H1 (cell line): ENCODE measurements at regions not wholly inside any gene's neighbourhood (a gene's known extent, or its start where the extent isn't known, plus 50 kb on each side); places are given as distances from the start of the nearest gene placed in this dataset.

Experiments
- CTCF ChIA-PET: fragments of 300-600 bp; sonication (Branson Sonifier 250); formaldehyde crosslinking; loops from one replicate; lab custom pipeline; 2021; ENCODE audit not compliant: partially characterized antibody; lab: Charles Lee
- POLR2A ChIA-PET: fragments of 300-600 bp; sonication (Branson Sonifier 250); formaldehyde crosslinking; loops from one replicate; lab custom pipeline; 2021; ENCODE audit warnings: inconsistent platforms; ENCODE audit not compliant: partially characterized antibody; lab: Charles Lee
- DNase-seq, 2 experiments: peaks; one replicate each; pipeline versions ENCODE4 v3.0.0 to v3.0.0-alpha.2; 2010 to 2022; ENCODE audit warnings: low spot score in 2 of 2, low read depth in 1 of 2, mixed read lengths in 1 of 2
- FAIRE-seq: peaks from 2 replicates; lab custom pipeline; 2011; peaks lifted over from hg19 to GRCh38; lab: Jason Lieb, UNC
- H2AFZ ChIP-seq: 2 replicates; pipeline ENCODE4 v1.8.1; 2012; ENCODE audit warnings: low read length, inconsistent platforms
- H2AK5ac ChIP-seq: 2 replicates; pipeline ENCODE4 v1.6.1; 2013; ENCODE audit warnings: low read depth, low read length
- H2BK120ac ChIP-seq: replicated peaks from 2 replicates; pipeline ENCODE3; 2013; ENCODE audit warnings: low read depth, low read length, inconsistent platforms
- H2BK12ac ChIP-seq: 2 replicates; pipeline ENCODE4 v1.6.1; 2013; ENCODE audit warnings: low read depth, low read length
- H2BK15ac ChIP-seq: 2 replicates; pipeline ENCODE4 v1.6.1; 2013; ENCODE audit warnings: low read length
- H2BK20ac ChIP-seq: 2 replicates; pipeline ENCODE4 v1.6.1; 2013; ENCODE audit warnings: low read length
- H2BK5ac ChIP-seq: 2 replicates; pipeline ENCODE4 v1.6.1; 2013; ENCODE audit warnings: low read depth, low read length
- H3K14ac ChIP-seq: 2 replicates; pipeline ENCODE4 v1.6.1; 2013; ENCODE audit warnings: inconsistent platforms; ENCODE audit not compliant: insufficient read length
- H3K18ac ChIP-seq: 2 replicates; pipeline ENCODE4 v1.6.1; 2013; ENCODE audit warnings: low read length; ENCODE audit errors: extremely low read depth
- H3K23ac ChIP-seq: 2 replicates; pipeline ENCODE4 v1.6.1; 2013; ENCODE audit warnings: inconsistent platforms; ENCODE audit not compliant: insufficient read length
- H3K23me2 ChIP-seq: 2 replicates; pipeline ENCODE4 v1.6.1; 2013; ENCODE audit warnings: low read depth, low read length
- H3K27ac ChIP-seq: 2 replicates; pipeline ENCODE4 v1.6.1; 2011; ENCODE audit warnings: low read depth, low read length, inconsistent platforms
- H3K27me3 ChIP-seq, 4 experiments: replicated peaks in 1 of 4; 1 replicate in 1 of 4; 2 replicates in 3 of 4; pipeline versions ENCODE4 v1.6.1 to v1.8.1; 2011 to 2013; ENCODE audit warnings: low read length in 3 of 4, mild to moderate bottlenecking in 3 of 4, inconsistent platforms in 2 of 4, mixed read lengths in 2 of 4, moderate library complexity in 1 of 4; ENCODE audit not compliant: control insufficient read depth in 3 of 4, insufficient read depth in 3 of 4; ENCODE audit errors: extremely low read depth in 1 of 4
- H3K36me3 ChIP-seq, 4 experiments: 2 replicates each; pipeline versions ENCODE4 v1.6.1 to v1.8.1; 2011 to 2013; ENCODE audit warnings: mild to moderate bottlenecking in 4 of 4, low read length in 3 of 4, moderate library complexity in 2 of 4, control low read depth in 1 of 4, inconsistent platforms in 1 of 4; ENCODE audit not compliant: insufficient read depth in 4 of 4, control insufficient read depth in 2 of 4
- H3K4ac ChIP-seq: replicated peaks from 2 replicates; pipeline ENCODE3; 2013; ENCODE audit warnings: low read length, low read depth, mixed read lengths, inconsistent platforms; ENCODE audit not compliant: insufficient read length
- H3K4me1 ChIP-seq, 4 experiments: replicated peaks in 1 of 4; 1 replicate in 1 of 4; 2 replicates in 3 of 4; pipeline versions ENCODE4 v1.6.1 to v1.8.1; 2011 to 2013; ENCODE audit warnings: low read length in 3 of 4, inconsistent platforms in 2 of 4, mixed read lengths in 1 of 4; ENCODE audit not compliant: insufficient read depth in 4 of 4, control insufficient read depth in 3 of 4
- H3K4me2 ChIP-seq, 2 experiments: 2 replicates each; pipeline versions ENCODE4 v1.6.1 to v1.8.1; 2011 to 2013; ENCODE audit warnings: low read depth in 2 of 2, low read length in 2 of 2, control low read depth in 1 of 2, inconsistent platforms in 1 of 2, mild to moderate bottlenecking in 1 of 2; ENCODE audit not compliant: insufficient read depth in 1 of 2
- H3K4me3 ChIP-seq, 4 experiments: fragments of 200-600, 300-600 bp in 1 of 4; sonication (generic), shearing (Covaris generic), sonication (Bioruptor Twin) in 1 of 4; 2 replicates each; pipeline versions ENCODE4 v1.5.1 to v1.8.1; 2011 to 2016; ENCODE audit warnings: low read length in 4 of 4, low read depth in 3 of 4, control low read depth in 2 of 4, inconsistent platforms in 2 of 4, mild to moderate bottlenecking in 2 of 4, mixed read lengths in 1 of 4, moderate library complexity in 1 of 4; ENCODE audit not compliant: insufficient read depth in 2 of 4; ENCODE audit errors: extremely low read depth in 1 of 4
- H3K56ac ChIP-seq: replicated peaks from 2 replicates; pipeline ENCODE3; 2013; ENCODE audit warnings: low read depth, mild to moderate bottlenecking, mixed read lengths, low read length, inconsistent platforms; ENCODE audit not compliant: insufficient read length
- H3K79me1 ChIP-seq: 2 replicates; pipeline ENCODE4 v1.6.1; 2013; ENCODE audit warnings: low read depth, low read length, control low read depth
- H3K79me2 ChIP-seq, 2 experiments: 2 replicates each; pipeline versions ENCODE4 v1.6.1 to v1.8.1; 2012 to 2013; ENCODE audit warnings: low read length in 2 of 2, mild to moderate bottlenecking in 2 of 2, inconsistent platforms in 1 of 2; ENCODE audit not compliant: insufficient read depth in 2 of 2, control insufficient read depth in 1 of 2
- H3K9ac ChIP-seq, 4 experiments: replicated peaks in 1 of 4; 1 replicate in 1 of 4; 2 replicates in 3 of 4; pipeline versions ENCODE4 v1.6.1 to v1.8.1; 2011 to 2013; ENCODE audit warnings: low read depth in 3 of 4, low read length in 3 of 4, control low read depth in 2 of 4, mild to moderate bottlenecking in 2 of 4, moderate library complexity in 2 of 4, inconsistent platforms in 1 of 4; ENCODE audit errors: extremely low read depth in 1 of 4
- H3K9me3 ChIP-seq, 2 experiments: 2 replicates each; pipeline versions ENCODE4 v1.6.1 to v1.8.1; 2012 to 2013; ENCODE audit warnings: mild to moderate bottlenecking in 2 of 2, moderate library complexity in 2 of 2, control low read depth in 1 of 2, inconsistent platforms in 1 of 2, low read depth in 1 of 2, low read length in 1 of 2, mixed read lengths in 1 of 2; ENCODE audit not compliant: insufficient read depth in 2 of 2
- H4K20me1 ChIP-seq, 2 experiments: replicated peaks in 1 of 2; 2 replicates each; pipeline versions ENCODE3 to v1.8.1; 2011 to 2013; ENCODE audit warnings: inconsistent platforms in 2 of 2, low read length in 2 of 2, mild to moderate bottlenecking in 1 of 2; ENCODE audit not compliant: insufficient read depth in 2 of 2, control insufficient read depth in 1 of 2
- H4K5ac ChIP-seq: 2 replicates; pipeline ENCODE4 v1.6.1; 2013; ENCODE audit warnings: low read length, low read depth, mixed read lengths, inconsistent platforms; ENCODE audit not compliant: insufficient read length
- H4K8ac ChIP-seq: 2 replicates; pipeline ENCODE4 v1.8.0; 2013; ENCODE audit warnings: mild to moderate bottlenecking, moderate library complexity, low read length, inconsistent platforms; ENCODE audit not compliant: insufficient read depth; ENCODE audit errors: extremely low read depth
- H4K91ac ChIP-seq: replicated peaks from 2 replicates; pipeline ENCODE3; 2013; ENCODE audit warnings: low read length, mixed read lengths, inconsistent platforms; ENCODE audit not compliant: insufficient read length
- CBX5 ChIP-seq: fragments of 300-800, 300-1000 bp; sonication (generic); IDR thresholded peaks from 2 replicates; pipeline ENCODE4 v1.7.1; 2016; ENCODE audit warnings: antibody characterized with exemption, low read length, low read depth
- GABPA ChIP-seq: IDR thresholded peaks from 2 replicates; pipeline ENCODE4 v1.6.1; 2011; ENCODE audit warnings: mild to moderate bottlenecking, low read length, moderate library complexity, borderline replicate concordance; ENCODE audit not compliant: insufficient read depth
- HDAC6 ChIP-seq: IDR thresholded peaks from one replicate; pipeline ENCODE4 v1.7.1; 2012; ENCODE audit warnings: low read depth, mild to moderate bottlenecking, inconsistent platforms, low read length, moderate library complexity
- RFX5 ChIP-seq: IDR thresholded peaks from 2 replicates; pipeline ENCODE4 v1.6.1; 2011; ENCODE audit warnings: low read depth, low read length, improper control_type of control experiment, borderline replicate concordance
- SP4 ChIP-seq: IDR thresholded peaks from 2 replicates; pipeline ENCODE4 v1.6.1; 2012; ENCODE audit warnings: low read length, inconsistent platforms
- TBP ChIP-seq: IDR thresholded peaks from 2 replicates; pipeline ENCODE4 v1.6.1; 2011; ENCODE audit warnings: low read depth, low read length, improper control_type of control experiment
- TCF12 ChIP-seq: IDR thresholded peaks from 2 replicates; pipeline ENCODE4 v1.6.1; 2011; ENCODE audit warnings: low read depth, mild to moderate bottlenecking, low read length
- TEAD4 ChIP-seq: IDR thresholded peaks from 2 replicates; pipeline ENCODE4 v1.6.1; 2012; ENCODE audit warnings: low read depth, low read length, inconsistent platforms, mixed read lengths
- WGBS, 2 experiments: shearing (Covaris generic) in 1 of 2; methylation state at CpG; one replicate each; pipeline versions ENCODE4 v1.1.6 to v1.1.7; 2013 to 2015; ENCODE audit warnings: low lambda C conversion rate in 2 of 2, mixed read lengths in 2 of 2, inconsistent platforms in 1 of 2, low coverage in 1 of 2, missing lambda C conversion rate in 1 of 2; ENCODE audit not compliant: insufficient replicate concordance in 2 of 2, insufficient coverage in 1 of 2, insufficient read length in 1 of 2; ENCODE audit errors: extremely low coverage in 1 of 2, missing lambda C conversion rate in 1 of 2; 5-methylcytosine and 5-hydroxymethylcytosine counted together
- TF ChIP-seq, protein P1 (sequence below): IDR thresholded peaks from 2 replicates; pipeline ENCODE4 v1.6.1; 2012; ENCODE audit warnings: inconsistent platforms
- TF ChIP-seq, protein P2 (sequence below), 3 experiments: IDR thresholded peaks; 1 replicate in 2 of 3; 2 replicates in 1 of 3; pipeline versions ENCODE4 v1.5.1 to v1.6.1; 2011; ENCODE audit warnings: low read length in 3 of 3, mild to moderate bottlenecking in 3 of 3, inconsistent platforms in 2 of 3, low read depth in 1 of 3, moderate library complexity in 1 of 3; ENCODE audit not compliant: insufficient read depth in 1 of 3; ENCODE audit errors: control extremely low read depth in 1 of 3
- TF ChIP-seq, protein P3 (sequence below): IDR thresholded peaks from 2 replicates; pipeline ENCODE4 v1.6.1; 2011; ENCODE audit warnings: low read length, improper control_type of control experiment

DNA sequence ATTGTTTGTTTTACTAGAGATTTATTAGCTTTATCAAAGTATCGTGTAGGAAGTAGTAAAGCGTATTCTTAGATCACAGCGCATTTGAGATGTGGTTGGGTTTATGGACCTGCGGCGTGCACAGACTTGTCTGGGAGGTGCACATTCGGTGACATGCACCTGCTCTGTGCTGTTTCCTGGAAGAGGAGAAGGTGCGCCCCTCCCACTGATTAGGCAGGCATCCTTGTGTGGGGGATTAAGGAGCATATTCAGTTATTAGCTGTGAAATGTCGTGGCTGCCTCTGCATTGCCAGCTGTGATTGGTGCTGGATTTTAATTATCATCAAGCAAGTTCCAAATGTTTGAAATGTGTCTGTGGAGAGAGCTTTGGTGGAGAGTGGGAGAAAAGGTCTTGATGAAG, 903.8 kb upstream of the RBFOX1 start:
- ChIA-PET POLR2A (no interaction called here), CTCF (no interaction called here)
- H4K5ac ChIP-seq, result no peak overlapping the region
- no peaks in the 10 kb centered on the region for H3K27me3 ChIP-seq
- no peak overlapping the region for H3K4me2 ChIP-seq
- no peaks in the 10 kb centered on the region for H3K4me1 ChIP-seq
- H3K9ac ChIP-seq, result no peak overlapping the region
- no peak overlapping the region for H3K23ac ChIP-seq
- no peaks in the 10 kb centered on the region for H3K79me1 ChIP-seq
- H4K8ac ChIP-seq, result no peak overlapping the region
- H2AK5ac ChIP-seq, result no peak overlapping the region
- H3K27ac ChIP-seq, result no peak overlapping the region
- H3K23me2 ChIP-seq, result no peaks in the 10 kb centered on the region
- H3K9me3 ChIP-seq, result no peaks in the 10 kb centered on the region
- TF ChIP-seq, protein P1, sequence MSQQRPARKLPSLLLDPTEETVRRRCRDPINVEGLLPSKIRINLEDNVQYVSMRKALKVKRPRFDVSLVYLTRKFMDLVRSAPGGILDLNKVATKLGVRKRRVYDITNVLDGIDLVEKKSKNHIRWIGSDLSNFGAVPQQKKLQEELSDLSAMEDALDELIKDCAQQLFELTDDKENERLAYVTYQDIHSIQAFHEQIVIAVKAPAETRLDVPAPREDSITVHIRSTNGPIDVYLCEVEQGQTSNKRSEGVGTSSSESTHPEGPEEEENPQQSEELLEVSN, result no peak
- TF ChIP-seq CBX5 (no peak), TEAD4 (no peak), HDAC6 (no peak), GABPA (no peak), SP4 (no peak), RFX5 (no peak), TCF12 (no peak), TBP (no peak)
- TF ChIP-seq, protein P2, sequence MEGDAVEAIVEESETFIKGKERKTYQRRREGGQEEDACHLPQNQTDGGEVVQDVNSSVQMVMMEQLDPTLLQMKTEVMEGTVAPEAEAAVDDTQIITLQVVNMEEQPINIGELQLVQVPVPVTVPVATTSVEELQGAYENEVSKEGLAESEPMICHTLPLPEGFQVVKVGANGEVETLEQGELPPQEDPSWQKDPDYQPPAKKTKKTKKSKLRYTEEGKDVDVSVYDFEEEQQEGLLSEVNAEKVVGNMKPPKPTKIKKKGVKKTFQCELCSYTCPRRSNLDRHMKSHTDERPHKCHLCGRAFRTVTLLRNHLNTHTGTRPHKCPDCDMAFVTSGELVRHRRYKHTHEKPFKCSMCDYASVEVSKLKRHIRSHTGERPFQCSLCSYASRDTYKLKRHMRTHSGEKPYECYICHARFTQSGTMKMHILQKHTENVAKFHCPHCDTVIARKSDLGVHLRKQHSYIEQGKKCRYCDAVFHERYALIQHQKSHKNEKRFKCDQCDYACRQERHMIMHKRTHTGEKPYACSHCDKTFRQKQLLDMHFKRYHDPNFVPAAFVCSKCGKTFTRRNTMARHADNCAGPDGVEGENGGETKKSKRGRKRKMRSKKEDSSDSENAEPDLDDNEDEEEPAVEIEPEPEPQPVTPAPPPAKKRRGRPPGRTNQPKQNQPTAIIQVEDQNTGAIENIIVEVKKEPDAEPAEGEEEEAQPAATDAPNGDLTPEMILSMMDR (IDR thresholded peaks at IDR 0.05; ENCODE audit: control extremely low read depth in 1 of 3, insufficient read depth in 1 of 3, low read depth in 1 of 3, low read length in 3 of 3), result no peak
- TF ChIP-seq, protein P3, sequence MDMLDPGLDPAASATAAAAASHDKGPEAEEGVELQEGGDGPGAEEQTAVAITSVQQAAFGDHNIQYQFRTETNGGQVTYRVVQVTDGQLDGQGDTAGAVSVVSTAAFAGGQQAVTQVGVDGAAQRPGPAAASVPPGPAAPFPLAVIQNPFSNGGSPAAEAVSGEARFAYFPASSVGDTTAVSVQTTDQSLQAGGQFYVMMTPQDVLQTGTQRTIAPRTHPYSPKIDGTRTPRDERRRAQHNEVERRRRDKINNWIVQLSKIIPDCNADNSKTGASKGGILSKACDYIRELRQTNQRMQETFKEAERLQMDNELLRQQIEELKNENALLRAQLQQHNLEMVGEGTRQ, result no peak
- H3K18ac ChIP-seq, result no peak overlapping the region
- H2BK5ac ChIP-seq, result no peak overlapping the region
- H2BK20ac ChIP-seq, result no peak overlapping the region
- DNase-seq (no peak), FAIRE-seq (no peak)
- no peaks in the 10 kb centered on the region for H4K20me1 ChIP-seq
- no peak overlapping the region for H3K4ac ChIP-seq
- H4K91ac ChIP-seq, result no peak overlapping the region
- H2BK120ac ChIP-seq, result no peak overlapping the region
- no peaks in the 10 kb centered on the region for H3K36me3 ChIP-seq
- H3K14ac ChIP-seq, result no peak overlapping the region
- H2AFZ ChIP-seq, result no peak overlapping the region
- H2BK12ac ChIP-seq, result no peak overlapping the region
- 86% methylated on average over 8 of the region's 8 CpGs; no CpG with 5 or more reads in 1 of the 2 experiments for WGBS, 2 experiments
- H2BK15ac ChIP-seq, result no peak overlapping the region; the same call in 1 of the 2 replicates
- H3K56ac ChIP-seq, result no peak overlapping the region
- H3K4me3 ChIP-seq, result no peak overlapping the region
- H3K79me2 ChIP-seq, result no peaks in the 10 kb centered on the region
